ENCODE measurements at regions not wholly inside any gene's neighbourhood (a gene's known extent, or its start where the extent isn't known, plus 50 kb on each side); places are given as distances from the start of the nearest gene placed in this dataset.

DNA sequence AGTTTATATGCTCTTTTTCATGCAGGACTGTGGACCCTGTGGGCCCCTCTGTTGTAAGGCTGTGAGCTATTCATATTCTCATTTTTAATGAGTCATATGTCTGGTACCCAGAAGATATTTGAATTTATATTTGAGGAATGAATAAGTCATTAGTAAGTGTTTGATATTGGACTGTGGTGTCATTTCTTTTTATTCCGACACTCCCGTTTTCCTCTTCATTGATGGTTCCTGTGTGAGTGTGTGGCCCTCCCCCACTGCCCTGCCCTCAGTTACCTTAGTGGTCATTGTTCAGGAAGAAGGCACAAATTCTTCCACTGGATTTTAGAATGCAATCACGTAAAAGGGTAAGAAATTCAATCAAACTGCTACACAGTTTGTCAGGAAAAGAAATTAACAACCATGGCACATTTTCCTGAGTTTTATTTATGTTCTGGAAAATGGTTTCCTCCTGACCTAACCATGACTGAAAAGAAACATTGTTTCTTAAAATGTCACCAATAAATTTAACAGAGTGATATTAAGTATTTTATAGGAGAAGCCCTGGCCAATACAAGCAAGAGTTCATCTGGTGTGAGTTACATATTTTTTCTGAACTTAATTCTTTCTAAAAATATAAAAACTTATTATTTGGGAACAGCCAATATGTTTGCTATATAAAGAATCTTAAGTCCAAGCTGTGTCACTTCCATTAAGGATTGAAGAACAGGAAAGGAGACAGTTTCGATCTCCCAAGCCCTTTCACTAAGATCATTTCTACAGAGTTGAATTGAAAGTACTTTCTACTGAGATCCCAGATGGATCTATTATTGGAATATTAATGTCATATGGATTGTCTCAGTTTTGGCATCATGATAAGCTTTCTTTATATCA lies 370.5 kb upstream of the ANXA10 start:
- Histone ChIP-seq H4K91ac (ENCODE audit: low read length) (no peak overlapping the region), H3K9ac (ENCODE audit: low read length) (no peak overlapping the region), H3K4me3 (ENCODE audit: insufficient read depth in 1 of 2, low read depth in 1 of 2, low read length in 2 of 2) (no peak overlapping the region), H2AK5ac (ENCODE audit: low read length, severe bottlenecking) (no peak overlapping the region), H2BK5ac (ENCODE audit: low read depth, low read length, poor library complexity, severe bottlenecking) (no peak overlapping the region), H3K23ac (ENCODE audit: low read length in 2 of 2) (no peak overlapping the region), H3K4ac (ENCODE audit: low read depth in 1 of 2, low read length in 2 of 2) (no peak overlapping the region), H2AFZ (ENCODE audit: low read depth, low read length) (no peak overlapping the region), H3K18ac (ENCODE audit: low read depth in 1 of 2, low read length in 2 of 2) (no peak overlapping the region), H3K4me1 (ENCODE audit: control insufficient read depth, insufficient read depth, low read depth, low read length) (no peaks in the 10 kb centered on the region), H2BK15ac (ENCODE audit: low read depth, poor library complexity, severe bottlenecking) (no peak overlapping the region), H3K4me2 (ENCODE audit: low read length, poor library complexity, severe bottlenecking) (no peak overlapping the region), H3K79me1 (replicated peaks; ENCODE audit: low read length, poor library complexity, severe bottlenecking) (no peaks in the 10 kb centered on the region), H2BK12ac (ENCODE audit: low read length in 2 of 2) (no peak overlapping the region), H3K36me3 (ENCODE audit: control insufficient read depth in 1 of 2, insufficient read depth in 2 of 2, low read depth in 1 of 2, low read length in 2 of 2) (no peaks in the 10 kb centered on the region), H3K14ac (ENCODE audit: low read length in 2 of 2) (no peak overlapping the region), H3K27me3 (ENCODE audit: control insufficient read depth in 1 of 2, insufficient read depth in 1 of 2, low read length in 2 of 2) (no peaks in the 10 kb centered on the region), H3K9me3 (ENCODE audit: control insufficient read depth, low read length) (peaks cover 9% of the 10 kb centered on the region), H2BK120ac (ENCODE audit: low read depth, low read length) (no peak overlapping the region), H3K27ac (ENCODE audit: low read length, poor library complexity, severe bottlenecking) (no peak overlapping the region), H4K8ac (ENCODE audit: low read length) (no peak overlapping the region)
- DNase-seq: no peak
- WGBS: 90% methylated on average over 2 of the region's 4 CpGs

DNA sequence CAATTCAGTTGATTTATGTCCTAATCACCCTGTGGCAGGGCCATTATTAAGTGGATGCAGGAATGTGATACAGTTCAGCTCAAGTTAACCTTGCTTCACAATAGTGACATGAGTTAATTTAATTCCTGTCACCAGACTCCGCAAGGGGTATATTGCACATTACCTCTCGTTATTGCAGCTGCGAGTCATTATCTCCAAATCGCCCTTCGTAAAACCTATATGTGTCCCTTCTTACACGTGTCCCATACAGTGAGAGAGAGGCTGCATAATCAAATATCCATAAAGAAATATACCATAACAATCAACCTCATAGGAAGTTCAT lies 369.9 kb upstream of the ANXA10 start:
- Histone ChIP-seq H3K36me3 (ENCODE audit: control insufficient read depth in 1 of 2, insufficient read depth in 2 of 2, low read depth in 1 of 2, low read length in 2 of 2) (no peaks in the 10 kb centered on the region), H3K9ac (ENCODE audit: low read length) (no peak overlapping the region), H3K79me1 (replicated peaks; ENCODE audit: low read length, poor library complexity, severe bottlenecking) (no peaks in the 10 kb centered on the region), H3K9me3 (ENCODE audit: control insufficient read depth, low read length) (peaks cover 9% of the 10 kb centered on the region), H3K4me1 (ENCODE audit: control insufficient read depth, insufficient read depth, low read depth, low read length) (no peaks in the 10 kb centered on the region), H3K4me2 (ENCODE audit: low read length, poor library complexity, severe bottlenecking) (no peak overlapping the region), H3K23ac (ENCODE audit: low read length in 2 of 2) (no peak overlapping the region), H3K27me3 (ENCODE audit: control insufficient read depth in 1 of 2, insufficient read depth in 1 of 2, low read length in 2 of 2) (no peaks in the 10 kb centered on the region), H2BK120ac (ENCODE audit: low read depth, low read length) (no peak overlapping the region), H3K18ac (ENCODE audit: low read depth in 1 of 2, low read length in 2 of 2) (no peak overlapping the region), H2BK15ac (ENCODE audit: low read depth, poor library complexity, severe bottlenecking) (no peak overlapping the region), H3K14ac (ENCODE audit: low read length in 2 of 2) (no peak overlapping the region), H3K4me3 (ENCODE audit: insufficient read depth in 1 of 2, low read depth in 1 of 2, low read length in 2 of 2) (no peak overlapping the region), H3K27ac (ENCODE audit: low read length, poor library complexity, severe bottlenecking) (no peak overlapping the region), H4K91ac (ENCODE audit: low read length) (no peak overlapping the region), H2AFZ (ENCODE audit: low read depth, low read length) (no peak overlapping the region), H3K4ac (ENCODE audit: low read depth in 1 of 2, low read length in 2 of 2) (no peak overlapping the region), H4K8ac (ENCODE audit: low read length) (no peak overlapping the region), H2BK12ac (ENCODE audit: low read length in 2 of 2) (no peak overlapping the region), H2BK5ac (ENCODE audit: low read depth, low read length, poor library complexity, severe bottlenecking) (no peak overlapping the region), H2AK5ac (ENCODE audit: low read length, severe bottlenecking) (no peak overlapping the region)
- 77% methylated on average over 6 of the region's 6 CpGs for WGBS
- DNase-seq: no peak

DNA sequence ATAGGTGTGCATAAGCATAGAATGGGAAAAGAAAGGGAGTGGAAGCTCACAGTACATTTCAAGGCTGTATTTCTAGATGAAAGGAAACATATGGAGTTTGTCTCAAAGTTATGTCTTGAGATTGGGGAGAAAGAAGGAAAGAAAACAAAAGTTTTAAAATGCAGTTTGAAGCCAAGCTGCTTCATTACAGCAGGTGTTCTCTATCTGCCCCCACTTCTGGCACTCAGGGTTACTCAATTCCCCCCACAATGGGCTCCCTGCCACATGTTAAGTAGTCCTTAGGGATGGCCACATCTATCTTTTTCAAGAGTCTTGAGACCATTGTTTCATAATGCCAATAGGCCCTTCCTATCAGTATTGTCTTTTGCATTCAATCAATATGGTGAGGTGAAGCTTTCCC lies 367.4 kb upstream of the ANXA10 start:
- Histone ChIP-seq H3K79me1 (replicated peaks; ENCODE audit: low read length, poor library complexity, severe bottlenecking) (no peaks in the 10 kb centered on the region), H3K9ac (ENCODE audit: low read length) (no peak overlapping the region), H3K14ac (ENCODE audit: low read length in 2 of 2) (no peak overlapping the region), H2AK5ac (ENCODE audit: low read length, severe bottlenecking) (no peak overlapping the region), H3K36me3 (ENCODE audit: control insufficient read depth in 1 of 2, insufficient read depth in 2 of 2, low read depth in 1 of 2, low read length in 2 of 2) (no peaks in the 10 kb centered on the region), H3K4me1 (ENCODE audit: control insufficient read depth, insufficient read depth, low read depth, low read length) (no peaks in the 10 kb centered on the region), H4K8ac (ENCODE audit: low read length) (no peak overlapping the region), H2BK5ac (ENCODE audit: low read depth, low read length, poor library complexity, severe bottlenecking) (no peak overlapping the region), H3K4me3 (ENCODE audit: insufficient read depth in 1 of 2, low read depth in 1 of 2, low read length in 2 of 2) (no peak overlapping the region), H3K23ac (ENCODE audit: low read length in 2 of 2) (no peak overlapping the region), H3K9me3 (ENCODE audit: control insufficient read depth, low read length) (peaks cover 19% of the 10 kb centered on the region), H4K91ac (ENCODE audit: low read length) (no peak overlapping the region), H3K4me2 (ENCODE audit: low read length, poor library complexity, severe bottlenecking) (no peak overlapping the region), H2AFZ (ENCODE audit: low read depth, low read length) (no peak overlapping the region), H3K27ac (ENCODE audit: low read length, poor library complexity, severe bottlenecking) (no peak overlapping the region), H2BK15ac (ENCODE audit: low read depth, poor library complexity, severe bottlenecking) (no peak overlapping the region), H2BK12ac (ENCODE audit: low read length in 2 of 2) (no peak overlapping the region), H3K18ac (ENCODE audit: low read depth in 1 of 2, low read length in 2 of 2) (no peak overlapping the region), H3K27me3 (ENCODE audit: control insufficient read depth in 1 of 2, insufficient read depth in 1 of 2, low read length in 2 of 2) (no peaks in the 10 kb centered on the region), H2BK120ac (ENCODE audit: low read depth, low read length) (no peak overlapping the region), H3K4ac (ENCODE audit: low read depth in 1 of 2, low read length in 2 of 2) (no peak overlapping the region)
- DNase-seq: no peak

DNA sequence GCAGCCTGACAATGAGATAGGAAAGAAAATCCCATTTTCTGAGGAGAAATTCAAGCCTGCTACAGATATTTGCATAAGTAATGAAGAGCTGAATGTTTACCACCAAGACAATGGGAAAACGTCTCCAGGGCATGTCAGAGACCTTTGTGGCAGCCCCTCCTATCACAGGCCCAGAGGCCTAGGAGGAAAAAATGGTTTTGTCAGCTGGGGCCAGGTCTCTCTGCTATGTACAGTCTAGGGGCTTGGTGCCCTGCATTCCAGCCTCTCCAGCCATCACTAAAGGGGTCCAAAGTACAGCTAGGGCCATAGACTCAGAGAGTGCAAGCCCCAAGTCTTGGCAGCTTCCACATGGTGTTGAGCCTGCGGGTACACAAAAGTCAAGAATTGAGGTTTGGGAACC lies 361.6 kb upstream of the ANXA10 start:
- Histone ChIP-seq H3K14ac (ENCODE audit: low read length in 2 of 2) (no peak overlapping the region), H2AFZ (ENCODE audit: low read depth, low read length) (no peak overlapping the region), H3K9ac (ENCODE audit: low read length) (no peak overlapping the region), H3K79me1 (replicated peaks; ENCODE audit: low read length, poor library complexity, severe bottlenecking) (no peaks in the 10 kb centered on the region), H3K27me3 (ENCODE audit: control insufficient read depth in 1 of 2, insufficient read depth in 1 of 2, low read length in 2 of 2) (no peaks in the 10 kb centered on the region), H3K4me1 (ENCODE audit: control insufficient read depth, insufficient read depth, low read depth, low read length) (no peaks in the 10 kb centered on the region), H2BK120ac (ENCODE audit: low read depth, low read length) (no peak overlapping the region), H3K36me3 (ENCODE audit: control insufficient read depth in 1 of 2, insufficient read depth in 2 of 2, low read depth in 1 of 2, low read length in 2 of 2) (no peaks in the 10 kb centered on the region), H3K9me3 (ENCODE audit: control insufficient read depth, low read length) (peaks cover 39% of the 10 kb centered on the region), H3K4me2 (ENCODE audit: low read length, poor library complexity, severe bottlenecking) (no peak overlapping the region), H2AK5ac (ENCODE audit: low read length, severe bottlenecking) (no peak overlapping the region), H3K18ac (ENCODE audit: low read depth in 1 of 2, low read length in 2 of 2) (no peak overlapping the region), H4K8ac (ENCODE audit: low read length) (no peak overlapping the region), H4K91ac (ENCODE audit: low read length) (no peak overlapping the region), H2BK5ac (ENCODE audit: low read depth, low read length, poor library complexity, severe bottlenecking) (no peak overlapping the region), H2BK12ac (ENCODE audit: low read length in 2 of 2) (no peak overlapping the region), H3K4me3 (ENCODE audit: insufficient read depth in 1 of 2, low read depth in 1 of 2, low read length in 2 of 2) (no peak overlapping the region), H3K23ac (ENCODE audit: low read length in 2 of 2) (no peak overlapping the region), H3K4ac (ENCODE audit: low read depth in 1 of 2, low read length in 2 of 2) (no peak overlapping the region), H3K27ac (ENCODE audit: low read length, poor library complexity, severe bottlenecking) (no peak overlapping the region), H2BK15ac (ENCODE audit: low read depth, poor library complexity, severe bottlenecking) (no peak overlapping the region)
- DNase-seq: no peak
- WGBS: 55% methylated on average over 2 of the region's 2 CpGs
